H1 (cell line): ENCODE measurements at regions not wholly inside any gene's neighbourhood (a gene's known extent, or its start where the extent isn't known, plus 50 kb on each side); places are given as distances from the start of the nearest gene placed in this dataset.

Source experiments
- CTCF ChIA-PET: fragments of 300-600 bp; sonication (Branson Sonifier 250); formaldehyde crosslinking; loops from one replicate; lab custom pipeline; 2021; ENCODE audit not compliant: partially characterized antibody; lab: Charles Lee
- POLR2A ChIA-PET: fragments of 300-600 bp; sonication (Branson Sonifier 250); formaldehyde crosslinking; loops from one replicate; lab custom pipeline; 2021; ENCODE audit warnings: inconsistent platforms; ENCODE audit not compliant: partially characterized antibody; lab: Charles Lee
- DNase-seq, 2 experiments: peaks; one replicate each; pipeline versions ENCODE4 v3.0.0 to v3.0.0-alpha.2; 2010 to 2022; ENCODE audit warnings: low spot score in 2 of 2, low read depth in 1 of 2, mixed read lengths in 1 of 2
- FAIRE-seq: peaks from 2 replicates; lab custom pipeline; 2011; peaks lifted over from hg19 to GRCh38; lab: Jason Lieb, UNC
- H2AFZ ChIP-seq: 2 replicates; pipeline ENCODE4 v1.8.1; 2012; ENCODE audit warnings: low read length, inconsistent platforms
- H2AK5ac ChIP-seq: 2 replicates; pipeline ENCODE4 v1.6.1; 2013; ENCODE audit warnings: low read depth, low read length
- H2BK120ac ChIP-seq: replicated peaks from 2 replicates; pipeline ENCODE3; 2013; ENCODE audit warnings: low read depth, low read length, inconsistent platforms
- H2BK12ac ChIP-seq: 2 replicates; pipeline ENCODE4 v1.6.1; 2013; ENCODE audit warnings: low read depth, low read length
- H2BK15ac ChIP-seq: 2 replicates; pipeline ENCODE4 v1.6.1; 2013; ENCODE audit warnings: low read length
- H2BK20ac ChIP-seq: 2 replicates; pipeline ENCODE4 v1.6.1; 2013; ENCODE audit warnings: low read length
- H2BK5ac ChIP-seq: 2 replicates; pipeline ENCODE4 v1.6.1; 2013; ENCODE audit warnings: low read depth, low read length
- H3K14ac ChIP-seq: 2 replicates; pipeline ENCODE4 v1.6.1; 2013; ENCODE audit warnings: inconsistent platforms; ENCODE audit not compliant: insufficient read length
- H3K18ac ChIP-seq: 2 replicates; pipeline ENCODE4 v1.6.1; 2013; ENCODE audit warnings: low read length; ENCODE audit errors: extremely low read depth
- H3K23ac ChIP-seq: 2 replicates; pipeline ENCODE4 v1.6.1; 2013; ENCODE audit warnings: inconsistent platforms; ENCODE audit not compliant: insufficient read length
- H3K23me2 ChIP-seq: 2 replicates; pipeline ENCODE4 v1.6.1; 2013; ENCODE audit warnings: low read depth, low read length
- H3K27ac ChIP-seq: 2 replicates; pipeline ENCODE4 v1.6.1; 2011; ENCODE audit warnings: low read depth, low read length, inconsistent platforms
- H3K27me3 ChIP-seq, 4 experiments: replicated peaks in 1 of 4; 1 replicate in 1 of 4; 2 replicates in 3 of 4; pipeline versions ENCODE4 v1.6.1 to v1.8.1; 2011 to 2013; ENCODE audit warnings: low read length in 3 of 4, mild to moderate bottlenecking in 3 of 4, inconsistent platforms in 2 of 4, mixed read lengths in 2 of 4, moderate library complexity in 1 of 4; ENCODE audit not compliant: control insufficient read depth in 3 of 4, insufficient read depth in 3 of 4; ENCODE audit errors: extremely low read depth in 1 of 4
- H3K36me3 ChIP-seq, 4 experiments: 2 replicates each; pipeline versions ENCODE4 v1.6.1 to v1.8.1; 2011 to 2013; ENCODE audit warnings: mild to moderate bottlenecking in 4 of 4, low read length in 3 of 4, moderate library complexity in 2 of 4, control low read depth in 1 of 4, inconsistent platforms in 1 of 4; ENCODE audit not compliant: insufficient read depth in 4 of 4, control insufficient read depth in 2 of 4
- H3K4ac ChIP-seq: replicated peaks from 2 replicates; pipeline ENCODE3; 2013; ENCODE audit warnings: low read length, low read depth, mixed read lengths, inconsistent platforms; ENCODE audit not compliant: insufficient read length
- H3K4me1 ChIP-seq, 4 experiments: replicated peaks in 1 of 4; 1 replicate in 1 of 4; 2 replicates in 3 of 4; pipeline versions ENCODE4 v1.6.1 to v1.8.1; 2011 to 2013; ENCODE audit warnings: low read length in 3 of 4, inconsistent platforms in 2 of 4, mixed read lengths in 1 of 4; ENCODE audit not compliant: insufficient read depth in 4 of 4, control insufficient read depth in 3 of 4
- H3K4me2 ChIP-seq, 2 experiments: 2 replicates each; pipeline versions ENCODE4 v1.6.1 to v1.8.1; 2011 to 2013; ENCODE audit warnings: low read depth in 2 of 2, low read length in 2 of 2, control low read depth in 1 of 2, inconsistent platforms in 1 of 2, mild to moderate bottlenecking in 1 of 2; ENCODE audit not compliant: insufficient read depth in 1 of 2
- H3K4me3 ChIP-seq, 4 experiments: fragments of 200-600, 300-600 bp in 1 of 4; sonication (generic), shearing (Covaris generic), sonication (Bioruptor Twin) in 1 of 4; 2 replicates each; pipeline versions ENCODE4 v1.5.1 to v1.8.1; 2011 to 2016; ENCODE audit warnings: low read length in 4 of 4, low read depth in 3 of 4, control low read depth in 2 of 4, inconsistent platforms in 2 of 4, mild to moderate bottlenecking in 2 of 4, mixed read lengths in 1 of 4, moderate library complexity in 1 of 4; ENCODE audit not compliant: insufficient read depth in 2 of 4; ENCODE audit errors: extremely low read depth in 1 of 4
- H3K56ac ChIP-seq: replicated peaks from 2 replicates; pipeline ENCODE3; 2013; ENCODE audit warnings: low read depth, mild to moderate bottlenecking, mixed read lengths, low read length, inconsistent platforms; ENCODE audit not compliant: insufficient read length
- H3K79me1 ChIP-seq: 2 replicates; pipeline ENCODE4 v1.6.1; 2013; ENCODE audit warnings: low read depth, low read length, control low read depth
- H3K79me2 ChIP-seq, 2 experiments: 2 replicates each; pipeline versions ENCODE4 v1.6.1 to v1.8.1; 2012 to 2013; ENCODE audit warnings: low read length in 2 of 2, mild to moderate bottlenecking in 2 of 2, inconsistent platforms in 1 of 2; ENCODE audit not compliant: insufficient read depth in 2 of 2, control insufficient read depth in 1 of 2
- H3K9ac ChIP-seq, 4 experiments: replicated peaks in 1 of 4; 1 replicate in 1 of 4; 2 replicates in 3 of 4; pipeline versions ENCODE4 v1.6.1 to v1.8.1; 2011 to 2013; ENCODE audit warnings: low read depth in 3 of 4, low read length in 3 of 4, control low read depth in 2 of 4, mild to moderate bottlenecking in 2 of 4, moderate library complexity in 2 of 4, inconsistent platforms in 1 of 4; ENCODE audit errors: extremely low read depth in 1 of 4
- H3K9me3 ChIP-seq, 2 experiments: 2 replicates each; pipeline versions ENCODE4 v1.6.1 to v1.8.1; 2012 to 2013; ENCODE audit warnings: mild to moderate bottlenecking in 2 of 2, moderate library complexity in 2 of 2, control low read depth in 1 of 2, inconsistent platforms in 1 of 2, low read depth in 1 of 2, low read length in 1 of 2, mixed read lengths in 1 of 2; ENCODE audit not compliant: insufficient read depth in 2 of 2
- H4K20me1 ChIP-seq, 2 experiments: replicated peaks in 1 of 2; 2 replicates each; pipeline versions ENCODE3 to v1.8.1; 2011 to 2013; ENCODE audit warnings: inconsistent platforms in 2 of 2, low read length in 2 of 2, mild to moderate bottlenecking in 1 of 2; ENCODE audit not compliant: insufficient read depth in 2 of 2, control insufficient read depth in 1 of 2
- H4K5ac ChIP-seq: 2 replicates; pipeline ENCODE4 v1.6.1; 2013; ENCODE audit warnings: low read length, low read depth, mixed read lengths, inconsistent platforms; ENCODE audit not compliant: insufficient read length
- H4K8ac ChIP-seq: 2 replicates; pipeline ENCODE4 v1.8.0; 2013; ENCODE audit warnings: mild to moderate bottlenecking, moderate library complexity, low read length, inconsistent platforms; ENCODE audit not compliant: insufficient read depth; ENCODE audit errors: extremely low read depth
- H4K91ac ChIP-seq: replicated peaks from 2 replicates; pipeline ENCODE3; 2013; ENCODE audit warnings: low read length, mixed read lengths, inconsistent platforms; ENCODE audit not compliant: insufficient read length
- JUND ChIP-seq: IDR thresholded peaks from 2 replicates; pipeline ENCODE4 v1.6.1; 2011; ENCODE audit warnings: mild to moderate bottlenecking, improper control_type of control experiment, low read length
- KDM1A ChIP-seq: fragments of 200-600, 300-600 bp; sonication (generic); IDR thresholded peaks from 2 replicates; pipeline ENCODE4 v1.7.1; 2016; ENCODE audit warnings: mild to moderate bottlenecking, low read length, borderline replicate concordance
- POLR2A ChIP-seq, 2 experiments: IDR thresholded peaks; 1 replicate in 1 of 2; 2 replicates in 1 of 2; pipeline ENCODE4 v1.6.1; 2011; ENCODE audit warnings: low read depth in 2 of 2, low read length in 2 of 2, mild to moderate bottlenecking in 2 of 2; ENCODE audit errors: control extremely low read depth in 1 of 2
- SP2 ChIP-seq: IDR thresholded peaks from 2 replicates; pipeline ENCODE4 v1.6.1; 2012; ENCODE audit warnings: mild to moderate bottlenecking, low read length, inconsistent platforms
- TAF1 ChIP-seq: IDR thresholded peaks from 2 replicates; pipeline ENCODE4 v1.6.1; 2011; ENCODE audit warnings: mild to moderate bottlenecking, low read depth, low read length
- WGBS, 2 experiments: shearing (Covaris generic) in 1 of 2; methylation state at CpG; one replicate each; pipeline versions ENCODE4 v1.1.6 to v1.1.7; 2013 to 2015; ENCODE audit warnings: low lambda C conversion rate in 2 of 2, mixed read lengths in 2 of 2, inconsistent platforms in 1 of 2, low coverage in 1 of 2, missing lambda C conversion rate in 1 of 2; ENCODE audit not compliant: insufficient replicate concordance in 2 of 2, insufficient coverage in 1 of 2, insufficient read length in 1 of 2; ENCODE audit errors: extremely low coverage in 1 of 2, missing lambda C conversion rate in 1 of 2; 5-methylcytosine and 5-hydroxymethylcytosine counted together
- TF ChIP-seq, protein P1 (sequence below): IDR thresholded peaks from 2 replicates; pipeline ENCODE4 v1.6.1; 2012; ENCODE audit warnings: inconsistent platforms
- TF ChIP-seq, protein P2 (sequence below): IDR thresholded peaks from 2 replicates; pipeline ENCODE4 v1.6.1; 2011; ENCODE audit warnings: low read depth, mild to moderate bottlenecking, low read length; ENCODE audit not compliant: insufficient read depth

DNA sequence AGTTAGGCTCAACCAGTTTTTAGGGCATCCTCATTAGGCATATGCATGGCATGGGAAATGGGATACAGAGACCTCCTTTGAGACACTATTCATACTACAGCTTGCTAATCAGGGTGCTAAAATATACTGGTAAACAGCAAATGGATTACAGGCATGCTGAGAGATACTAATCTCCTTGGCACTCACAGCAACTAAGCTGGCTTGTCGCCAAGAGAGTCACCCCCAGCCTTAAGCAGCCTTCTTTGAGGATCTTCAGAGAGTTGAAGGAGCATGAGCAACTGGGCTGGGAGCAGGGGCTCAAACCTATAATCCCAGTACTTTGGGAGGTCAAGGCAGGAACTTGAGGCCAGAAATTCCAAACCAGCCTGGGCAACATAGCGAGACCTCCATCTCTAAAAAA lies 120.1 kb upstream of the NR5A2 start:
- H3K4me3 ChIP-seq = no peak overlapping the region
- H3K9ac ChIP-seq = no peak overlapping the region
- no peak overlapping the region for H3K4ac ChIP-seq
- FAIRE-seq = no peak
- no peak overlapping the region for H3K14ac ChIP-seq
- DNase-seq = no peak
- H4K8ac ChIP-seq = no peak overlapping the region
- H3K27ac ChIP-seq = no peak overlapping the region
- no peak overlapping the region for H3K23ac ChIP-seq
- peaks cover 0 to 3% of the 10 kb centered on the region in 2 experiments; a peak in 1 of 4 replicates for H3K9me3 ChIP-seq
- H2BK5ac ChIP-seq = no peak overlapping the region
- CTCF ChIA-PET = interaction anchor here (0.6 kb wide), 1 partner anchor 180 kb away, joined by 5 read pairs; no protein-coding TSS in a partner anchor
- H4K20me1 ChIP-seq = no peaks in the 10 kb centered on the region
- no peak overlapping the region for H3K18ac ChIP-seq
- no peak overlapping the region for H4K5ac ChIP-seq
- H2BK15ac ChIP-seq = no peak overlapping the region
- no peak overlapping the region for H3K4me2 ChIP-seq
- H2AK5ac ChIP-seq = no peak overlapping the region
- H3K36me3 ChIP-seq = no peaks in the 10 kb centered on the region
- no peaks in the 10 kb centered on the region for H3K23me2 ChIP-seq
- no peaks in the 10 kb centered on the region for H3K4me1 ChIP-seq
- H3K79me1 ChIP-seq = no peaks in the 10 kb centered on the region
- H3K79me2 ChIP-seq = no peaks in the 10 kb centered on the region
- H2BK120ac ChIP-seq = no peak overlapping the region
- no peak overlapping the region for H2BK20ac ChIP-seq
- H2AFZ ChIP-seq = no peak overlapping the region
- POLR2A ChIA-PET = no interaction called here
- no peak overlapping the region for H2BK12ac ChIP-seq
- no peak overlapping the region for H3K56ac ChIP-seq
- H4K91ac ChIP-seq = no peak overlapping the region
- TF ChIP-seq, protein P1, sequence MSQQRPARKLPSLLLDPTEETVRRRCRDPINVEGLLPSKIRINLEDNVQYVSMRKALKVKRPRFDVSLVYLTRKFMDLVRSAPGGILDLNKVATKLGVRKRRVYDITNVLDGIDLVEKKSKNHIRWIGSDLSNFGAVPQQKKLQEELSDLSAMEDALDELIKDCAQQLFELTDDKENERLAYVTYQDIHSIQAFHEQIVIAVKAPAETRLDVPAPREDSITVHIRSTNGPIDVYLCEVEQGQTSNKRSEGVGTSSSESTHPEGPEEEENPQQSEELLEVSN = no peak
- TF ChIP-seq JUND (no peak), TAF1 (no peak), POLR2A (IDR thresholded peaks at IDR 0.05; ENCODE audit: control extremely low read depth in 1 of 2, low read depth in 2 of 2, low read length in 2 of 2) (no peak), KDM1A (no peak), SP2 (no peak)
- TF ChIP-seq, protein P2, sequence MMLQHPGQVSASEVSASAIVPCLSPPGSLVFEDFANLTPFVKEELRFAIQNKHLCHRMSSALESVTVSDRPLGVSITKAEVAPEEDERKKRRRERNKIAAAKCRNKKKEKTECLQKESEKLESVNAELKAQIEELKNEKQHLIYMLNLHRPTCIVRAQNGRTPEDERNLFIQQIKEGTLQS = no peak
- WGBS, 2 experiments = 83% methylated on average over 2 of the region's 2 CpGs; no CpG with 5 or more reads in 1 of the 2 experiments
- H3K27me3 ChIP-seq = no peaks in the 10 kb centered on the region
